A673 (cell line): ENCODE measurements at regions not wholly inside any gene's neighbourhood (a gene's known extent, or its start where the extent isn't known, plus 50 kb on each side); places are given as distances from the start of the nearest gene placed in this dataset.
"Not testable (repeated sequence)": the region's sequence is repeated elsewhere in the genome, so short reads cannot be mapped to it uniquely, and the experiment has no call there.

Experiments used
- BruUV-seq: library from RNA; stranded (reverse); fragments of 400-500 nt; replicated peaks from 2 replicates; lab custom pipeline; 2021; lab: Mats Ljungman, UMichigan
- CTCF ChIA-PET: fragments of 300-600 bp; sonication (Branson Sonifier 250); formaldehyde crosslinking; loops from one replicate; lab custom pipeline; 2022; ENCODE audit warnings: antibody characterized with exemption; lab: Charles Lee
- POLR2A ChIA-PET: fragments of 300-600 bp; sonication (Branson Sonifier 250); formaldehyde crosslinking; loops from one replicate; lab custom pipeline; 2022; ENCODE audit warnings: antibody characterized with exemption; ENCODE audit not compliant: low non-redundant PET; lab: Charles Lee
- DNase-seq: peaks from one replicate; pipeline ENCODE4 v3.0.0-alpha.2; 2015; ENCODE audit warnings: low spot score
- H3K27ac ChIP-seq: fragments of 200-600 bp; sonication (generic); 2 replicates; pipeline ENCODE4 v1.5.1; 2016; ENCODE audit warnings: mixed run types, low read depth, mild to moderate bottlenecking, mixed read lengths, antibody characterized with exemption, low read length; ENCODE audit not compliant: poor library complexity, severe bottlenecking
- H3K27me3 ChIP-seq: fragments of 200-600 bp; sonication (generic); replicated peaks from 2 replicates; pipeline ENCODE4 v1.6.1; 2017; ENCODE audit warnings: mixed run types, low read depth, mild to moderate bottlenecking, mixed read lengths, antibody characterized with exemption, low read length; ENCODE audit not compliant: insufficient read depth, poor library complexity
- H3K36me3 ChIP-seq: fragments of 200-600 bp; sonication (generic); 2 replicates; pipeline ENCODE4 v1.6.1; 2016; ENCODE audit warnings: mixed run types, mild to moderate bottlenecking, mixed read lengths, antibody characterized with exemption, low read length; ENCODE audit not compliant: insufficient read depth, poor library complexity, severe bottlenecking
- H3K4me1 ChIP-seq: fragments of 200-600 bp; sonication (generic); 2 replicates; pipeline ENCODE4 v1.6.1; 2017; ENCODE audit warnings: mixed run types, mild to moderate bottlenecking, mixed read lengths, antibody characterized with exemption, low read length; ENCODE audit not compliant: insufficient read depth, poor library complexity, severe bottlenecking
- H3K4me3 ChIP-seq: fragments of 200-600 bp; sonication (generic); 2 replicates; pipeline ENCODE4 v1.5.1; 2016; ENCODE audit warnings: low read depth, mixed run types, mild to moderate bottlenecking, mixed read lengths, low read length; ENCODE audit not compliant: poor library complexity, severe bottlenecking
- H3K9me3 ChIP-seq: fragments of 200-600 bp; sonication (generic); 2 replicates; pipeline ENCODE4 v1.6.1; 2016; ENCODE audit warnings: mixed run types, low read depth, mild to moderate bottlenecking, mixed read lengths, antibody characterized with exemption, low read length; ENCODE audit not compliant: poor library complexity, severe bottlenecking
- CTCF ChIP-seq: fragments of 300-800, 200-600 bp; sonication (generic); conservative IDR thresholded peaks from 2 replicates; pipeline ENCODE4 v1.5.1; 2017; ENCODE audit warnings: low read depth, mild to moderate bottlenecking, antibody characterized with exemption, low read length, moderate library complexity, mixed read lengths
- EZH2 ChIP-seq: fragments of 200-600 bp; sonication (generic); IDR thresholded peaks from 2 replicates; pipeline ENCODE4 v1.6.1; 2017; ENCODE audit warnings: borderline replicate concordance, low read depth, mild to moderate bottlenecking, mixed read lengths, antibody characterized with exemption, low read length; ENCODE audit not compliant: poor library complexity, severe bottlenecking
- intact Hi-C: fragments of 100-400 bp; cut with micrococcal nuclease; formaldehyde crosslinking; loops from one replicate; pipeline ENCODE4 v1.10.0; 2022; ENCODE audit not compliant: unreplicated experiment

DNA sequence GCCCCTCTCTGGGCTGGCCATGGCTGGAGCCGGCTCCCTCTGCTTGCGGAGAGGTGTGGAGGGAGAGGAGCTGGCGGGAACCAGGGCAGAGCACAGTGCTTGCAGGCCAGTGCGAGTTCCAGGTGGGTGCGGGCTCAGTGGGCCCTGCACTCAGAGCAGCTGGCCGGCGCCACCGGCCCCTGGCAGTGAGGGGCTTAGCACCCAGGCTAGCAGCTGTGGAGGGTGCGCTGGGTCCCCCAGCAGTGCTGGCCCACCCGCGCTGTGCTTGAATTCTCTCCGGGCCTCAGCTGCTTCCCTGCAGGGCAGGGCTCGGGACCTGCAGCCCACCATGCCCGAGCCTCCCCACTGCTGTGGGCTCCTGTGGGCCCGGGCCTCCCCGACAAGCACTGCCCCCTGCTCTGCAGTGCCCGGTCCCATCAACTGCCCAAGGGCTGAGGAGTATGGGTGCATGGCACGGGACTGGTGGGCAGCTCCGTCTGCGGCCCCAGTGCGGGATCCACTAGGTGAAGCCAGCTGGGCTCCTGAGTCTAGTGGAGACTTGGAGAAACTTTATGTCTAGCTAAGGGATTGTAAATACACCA is 61.2 kb upstream of the AGR3 start:
- TF ChIP-seq EZH2 (no peak), CTCF (no peak)
- DNase-seq = no peak
- Histone ChIP-seq H3K4me1 (peaks cover 6% of the 10 kb centered on the region), H3K27ac (no peak overlapping the region), H3K4me3 (no peak overlapping the region), H3K36me3 (no peaks in the 10 kb centered on the region), H3K9me3 (peaks cover 5% of the 10 kb centered on the region), H3K27me3 (no peaks in the 10 kb centered on the region)
- ChIA-PET POLR2A (interaction anchor here (0.6 kb wide), 1 partner anchor 68 kb away, joined by 4 read pairs; no protein-coding TSS in a partner anchor), CTCF (no interaction called here)
- BruUV-seq = no TSS peak
- intact Hi-C loops = no loop called here

- H3K9me3 ChIP-seq = peaks cover 11% of the 10 kb centered on the region
- H3K4me1 ChIP-seq = peaks cover 6% of the 10 kb centered on the region
- no TSS peak for BruUV-seq
- H3K36me3 ChIP-seq = no peaks in the 10 kb centered on the region
- no peak for DNase-seq
- CTCF ChIA-PET = no interaction called here
- no peaks in the 10 kb centered on the region for H3K27me3 ChIP-seq
- TF ChIP-seq CTCF = no peak
- TF ChIP-seq EZH2 = no peak
- H3K27ac ChIP-seq = no peak overlapping the region
- intact Hi-C loops = no loop called here
- no peak overlapping the region for H3K4me3 ChIP-seq
- POLR2A ChIA-PET = interaction anchor here (0.6 kb wide), 1 partner anchor 326 kb away, joined by 3 read pairs; no protein-coding TSS in a partner anchor
These were observed 63.2 kb upstream of the AGR3 start for GRCh38 chr7:16944936-16945335.

DNA sequence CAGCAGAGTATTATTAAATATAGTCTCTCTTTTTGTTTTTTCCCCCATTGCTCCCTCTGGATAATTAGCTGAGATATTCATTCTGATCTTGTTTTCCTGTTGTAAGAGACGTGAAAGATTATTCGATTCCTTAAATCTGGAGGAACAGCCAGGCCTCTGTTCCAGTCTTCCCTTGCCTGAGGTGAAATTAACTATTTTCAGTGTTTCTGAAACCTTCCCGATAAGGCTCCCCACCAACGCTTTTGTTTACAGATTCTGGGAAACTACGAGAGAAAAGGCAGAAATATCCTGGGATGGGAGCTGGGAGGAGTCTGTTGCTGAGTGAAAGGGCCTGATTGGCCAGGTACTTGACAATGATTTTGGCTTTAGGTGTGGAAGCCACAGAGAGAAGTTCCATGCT is 63.6 kb upstream of the AGR3 start:
- CTCF ChIA-PET = no interaction called here
- intact Hi-C loops = no loop called here
- no peak for DNase-seq
- TF ChIP-seq EZH2 = no peak
- TF ChIP-seq CTCF = no peak
- H3K27ac ChIP-seq = no peak overlapping the region
- peaks cover 6% of the 10 kb centered on the region for H3K4me1 ChIP-seq
- no peak overlapping the region for H3K4me3 ChIP-seq
- BruUV-seq = no TSS peak
- peaks cover 11% of the 10 kb centered on the region for H3K9me3 ChIP-seq
- POLR2A ChIA-PET = interaction anchor here (0.6 kb wide), 1 partner anchor 326 kb away, joined by 3 read pairs; no protein-coding TSS in a partner anchor
- H3K36me3 ChIP-seq = no peaks in the 10 kb centered on the region
- no peaks in the 10 kb centered on the region for H3K27me3 ChIP-seq

DNA sequence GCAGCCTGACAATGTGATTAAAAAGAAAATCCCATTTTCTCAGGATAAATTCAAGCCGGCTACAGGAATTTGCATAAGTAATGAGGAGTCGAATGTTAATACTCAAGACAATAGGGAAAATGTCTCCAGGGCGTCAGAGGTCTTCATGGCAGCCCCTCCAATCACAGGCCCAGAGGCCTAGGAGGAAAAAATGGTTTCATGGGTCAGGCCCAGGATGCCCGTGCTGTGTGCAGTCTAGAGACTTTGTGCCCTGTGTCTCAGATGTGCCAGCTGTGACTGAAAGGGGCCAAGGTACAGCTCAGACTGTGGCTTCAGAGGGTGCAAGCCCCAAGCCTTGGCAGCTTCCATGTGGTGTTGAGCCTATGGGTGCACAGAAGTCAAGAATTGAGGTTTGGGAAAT is 66.3 kb upstream of the AGR3 start:
- H3K4me3 ChIP-seq, BruUV-seq, H3K27ac ChIP-seq, intact Hi-C loops, H3K27me3 ChIP-seq, H3K4me1 ChIP-seq, H3K36me3 ChIP-seq, CTCF ChIA-PET, POLR2A ChIA-PET, DNase-seq: not testable (repeated sequence)
- H3K9me3 ChIP-seq = peaks cover 11% of the 10 kb centered on the region
